Tibial artery (tissue), 4 donors: ENCODE measurements at regions not wholly inside any gene's neighbourhood (a gene's known extent, or its start where the extent isn't known, plus 50 kb on each side); places are given as distances from the start of the nearest gene placed in this dataset.
A peak's percentile ranks its signal among the peaks of the same experiment; 100 is the strongest.

Source experiments
- DNase-seq, 2 donors: peaks; one replicate each; pipeline ENCODE4 v3.0.0-alpha.2; 2019
- H3K27ac ChIP-seq, 2 donors: fragments of 200-600 bp; sonication (generic) in 1 of 2; 1 replicate in 1 of 2; 2 replicates in 1 of 2; pipeline ENCODE4 v1.5.1; 2018 to 2019; ENCODE audit warnings: mild to moderate bottlenecking in 1 of 2
- H3K27me3 ChIP-seq, 2 donors: fragments of 200-600 bp; sonication (generic) in 1 of 2; one replicate each; pipeline versions ENCODE4 v1.5.1 to v1.6.0; 2016 to 2019
- H3K36me3 ChIP-seq, 3 donors: fragments of 200-600 bp; sonication (generic) in 2 of 3; one replicate each; pipeline ENCODE4 v1.5.1; 2016 to 2019; ENCODE audit warnings: mild to moderate bottlenecking in 2 of 3
- H3K4me1 ChIP-seq, 4 donors: fragments of 200-600 bp; sonication (generic) in 2 of 4; 1 replicate in 3 of 4; 2 replicates in 1 of 4; pipeline ENCODE4 v1.5.1; 2016 to 2019
- H3K4me3 ChIP-seq, 2 donors: fragments of 200-600 bp; sonication (generic) in 1 of 2; 1 replicate in 1 of 2; 2 replicates in 1 of 2; pipeline ENCODE4 v1.5.1; 2018 to 2019; ENCODE audit warnings: mild to moderate bottlenecking in 2 of 2
- H3K9me3 ChIP-seq, 3 donors: fragments of 200-600 bp; sonication (generic) in 1 of 3; one replicate each; pipeline ENCODE4 v1.5.1; 2016 to 2019
- CTCF ChIP-seq, 2 experiments: fragments of 200-600 bp in 1 of 2; fragments of 450-650 bp in 1 of 2; IDR thresholded peaks; one replicate each; pipeline ENCODE4 v1.5.1; 2017 to 2019; ENCODE audit warnings: antibody characterized with exemption in 2 of 2, mild to moderate bottlenecking in 1 of 2, moderate library complexity in 1 of 2
- intact Hi-C: fragments of 100-400 bp; cut with DNase I; formaldehyde crosslinking; loops from one replicate; pipeline ENCODE4 v1.15.0; 2023; ENCODE audit warnings: low total_unique reads

- H3K9me3 ChIP-seq, result no peaks in the 10 kb centered on the region
- H3K4me1 ChIP-seq, result peaks cover 0 to 12% (median 0%) of the 10 kb centered on the region in 4 donors
- no peaks in the 10 kb centered on the region for H3K36me3 ChIP-seq
- no peak overlapping the region for H3K27ac ChIP-seq
- H3K27me3 ChIP-seq, result no peaks in the 10 kb centered on the region
- no peak overlapping the region for H3K4me3 ChIP-seq
- intact Hi-C loops, result no loop called here
- no peak for TF ChIP-seq CTCF (IDR thresholded peaks at IDR 0.05)
- DNase-seq, result no peak
Observed at GRCh38 chr4:112847045-112847444, 202.4 kb upstream of the ANK2 start.

- H3K4me1 ChIP-seq, result peaks cover 0 to 12% (median 0%) of the 10 kb centered on the region in 4 donors
- no peak for TF ChIP-seq CTCF (IDR thresholded peaks at IDR 0.05)
- H3K36me3 ChIP-seq, result no peaks in the 10 kb centered on the region
- no peaks in the 10 kb centered on the region for H3K9me3 ChIP-seq
- no peaks in the 10 kb centered on the region for H3K27me3 ChIP-seq
- intact Hi-C loops, result no loop called here
- no peak for DNase-seq
- H3K27ac ChIP-seq, result no peak overlapping the region
- H3K4me3 ChIP-seq, result no peak overlapping the region
Observed at GRCh38 chr4:112847781-112848180, 201.7 kb upstream of the ANK2 start.

- peaks cover 0 to 12% (median 0%) of the 10 kb centered on the region in 4 donors for H3K4me1 ChIP-seq
- H3K27me3 ChIP-seq, result no peaks in the 10 kb centered on the region
- no peak overlapping the region for H3K4me3 ChIP-seq
- no peak for TF ChIP-seq CTCF (IDR thresholded peaks at IDR 0.05)
- no peak overlapping the region for H3K27ac ChIP-seq
- intact Hi-C loops, result no loop called here
- DNase-seq, result no peak
- H3K9me3 ChIP-seq, result no peaks in the 10 kb centered on the region
- no peaks in the 10 kb centered on the region for H3K36me3 ChIP-seq
Observed at GRCh38 chr4:112848911-112849310, 200.5 kb upstream of the ANK2 start.

- H3K27ac ChIP-seq, result no peak overlapping the region
- no peak for TF ChIP-seq CTCF (IDR thresholded peaks at IDR 0.05)
- DNase-seq, result no peak
- peaks cover 0 to 21% (median 2%) of the 10 kb centered on the region in 4 donors for H3K4me1 ChIP-seq
- no peaks in the 10 kb centered on the region for H3K9me3 ChIP-seq
- intact Hi-C loops, result no loop called here
- H3K36me3 ChIP-seq, result no peaks in the 10 kb centered on the region
- no peaks in the 10 kb centered on the region for H3K27me3 ChIP-seq
- H3K4me3 ChIP-seq, result no peak overlapping the region
Observed at GRCh38 chr4:112852601-112853000, 196.9 kb upstream of the ANK2 start.

GRCh38 chr4:112853662-112854256 is 195.7 kb upstream of the ANK2 start:
- Histone ChIP-seq H3K27me3 (no peaks in the 10 kb centered on the region), H3K4me1 (peaks cover 0 to 14% (median 2%) of the 10 kb centered on the region in 4 donors), H3K27ac (no peak overlapping the region), H3K4me3 (no peak overlapping the region), H3K9me3 (no peaks in the 10 kb centered on the region), H3K36me3 (no peaks in the 10 kb centered on the region)
- intact Hi-C loops, result no loop called here
- no peak for DNase-seq
- peak; percentile 23 to 41 for TF ChIP-seq CTCF (IDR thresholded peaks at IDR 0.05)

GRCh38 chr4:112854420-112854819 is 195.0 kb upstream of the ANK2 start:
- intact Hi-C loops, result no loop called here
- no peaks in the 10 kb centered on the region for H3K27me3 ChIP-seq

More at GRCh38 chr4:112854420-112854819, 195.0 kb upstream of the ANK2 start:
- no peaks in the 10 kb centered on the region for H3K9me3 ChIP-seq
- H3K27ac ChIP-seq, result no peak overlapping the region
- no peak for DNase-seq
- no peak for TF ChIP-seq CTCF (IDR thresholded peaks at IDR 0.05)
- peaks cover 0 to 9% (median 2%) of the 10 kb centered on the region in 4 donors for H3K4me1 ChIP-seq
- no peak overlapping the region for H3K4me3 ChIP-seq
- no peaks in the 10 kb centered on the region for H3K36me3 ChIP-seq
